Endodermal cell (in vitro differentiated cells): ENCODE measurements at regions not wholly inside any gene's neighbourhood (a gene's known extent, or its start where the extent isn't known, plus 50 kb on each side); places are given as distances from the start of the nearest gene placed in this dataset.

Experiments used
- DNase-seq: peaks from one replicate; pipeline ENCODE4 v3.0.0-alpha.2; 2017
- H3K27ac ChIP-seq: 2 replicates; pipeline ENCODE4 v1.5.1; 2013; ENCODE audit warnings: mild to moderate bottlenecking, low read depth, low read length, moderate library complexity
- H3K27me3 ChIP-seq: 2 replicates; pipeline ENCODE4 v1.6.1; 2013; ENCODE audit warnings: mild to moderate bottlenecking, low read length, moderate library complexity; ENCODE audit not compliant: insufficient read depth, control insufficient read depth, poor library complexity, severe bottlenecking
- H3K36me3 ChIP-seq: 2 replicates; pipeline ENCODE4 v1.7.0; 2013; ENCODE audit warnings: mild to moderate bottlenecking, low read length, moderate library complexity; ENCODE audit not compliant: control insufficient read depth, insufficient read depth
- H3K4me1 ChIP-seq: one replicate; pipeline ENCODE4 v1.7.0; 2013; ENCODE audit warnings: low read length; ENCODE audit not compliant: control insufficient read depth, insufficient read depth
- H3K4me3 ChIP-seq: 2 replicates; pipeline ENCODE4 v1.5.1; 2013; ENCODE audit warnings: mild to moderate bottlenecking, low read length, moderate library complexity
- H3K9ac ChIP-seq: 2 replicates; pipeline ENCODE4 v1.6.1; 2013; ENCODE audit warnings: mild to moderate bottlenecking, low read length, moderate library complexity; ENCODE audit not compliant: poor library complexity, severe bottlenecking; ENCODE audit errors: extremely low read depth
- H3K9me3 ChIP-seq: 2 replicates; pipeline ENCODE4 v1.6.1; 2013; ENCODE audit warnings: mild to moderate bottlenecking, low read length, moderate library complexity; ENCODE audit not compliant: control insufficient read depth
- H3K27ac Mint-ChIP-seq: 2 replicates; pipeline ENCODE4 v1.8.0; 2020; ENCODE audit warnings: mixed read lengths
- H3K27me3 Mint-ChIP-seq: 2 replicates; pipeline ENCODE4 v1.8.0; 2021; ENCODE audit warnings: mild to moderate bottlenecking, mixed read lengths; ENCODE audit not compliant: insufficient read depth
- H3K36me3 Mint-ChIP-seq: 2 replicates; pipeline ENCODE4 v1.8.0; 2020; ENCODE audit warnings: low read depth, mixed read lengths
- H3K4me1 Mint-ChIP-seq: 2 replicates; pipeline ENCODE4 v1.8.0; 2020; ENCODE audit warnings: mixed read lengths
- H3K4me3 Mint-ChIP-seq: 2 replicates; pipeline ENCODE4 v1.8.0; 2020; ENCODE audit warnings: mild to moderate bottlenecking, moderate library complexity, mixed read lengths
- H3K9me3 Mint-ChIP-seq: 2 replicates; pipeline ENCODE4 v1.8.0; 2020; ENCODE audit warnings: mild to moderate bottlenecking, mixed read lengths
- WGBS, 2 experiments: methylation state at CpG; one replicate each; pipeline versions ENCODE4 v1.1.5 to v1.1.7; 2013; ENCODE audit warnings: missing lambda C conversion rate in 2 of 2, mixed read lengths in 1 of 2; ENCODE audit not compliant: insufficient coverage in 1 of 2, insufficient read length in 1 of 2; 5-methylcytosine and 5-hydroxymethylcytosine counted together
- TF ChIP-seq, protein P1 (sequence below): fragments of 200-600 bp; sonication (generic); conservative IDR thresholded peaks from 2 replicates; pipeline ENCODE4 v1.5.0; 2021; ENCODE audit warnings: antibody characterized with exemption, mild to moderate bottlenecking

DNA sequence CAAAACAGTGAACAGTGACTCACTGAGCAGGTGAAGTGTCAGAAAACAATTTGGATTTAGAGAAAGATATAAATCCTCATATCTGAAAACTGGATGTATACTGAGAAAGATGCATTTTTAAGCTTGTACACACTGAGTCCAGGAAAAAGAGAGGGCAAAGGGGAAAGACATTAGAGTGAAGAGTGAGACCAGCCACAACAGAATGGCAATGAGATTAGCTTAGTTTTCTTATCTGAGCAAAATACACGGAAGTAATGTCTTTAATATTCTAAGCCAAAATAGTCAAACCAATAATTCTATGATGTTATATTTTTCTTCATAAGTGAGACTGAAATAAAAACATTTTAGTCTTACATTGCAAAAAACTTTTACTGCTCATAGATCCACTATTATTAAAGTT lies 236.0 kb downstream of the SLITRK5 start:
- Histone ChIP-seq H3K36me3 (no peaks in the 10 kb centered on the region), H3K4me3 (no peak overlapping the region), H3K4me1 (no peaks in the 10 kb centered on the region), H3K9ac (no peak overlapping the region), H3K27ac (no peak overlapping the region), H3K9me3 (no peaks in the 10 kb centered on the region), H3K27me3 (no peaks in the 10 kb centered on the region)
- no peaks in the 10 kb centered on the region for H3K36me3 Mint-ChIP-seq
- TF ChIP-seq, protein P1, sequence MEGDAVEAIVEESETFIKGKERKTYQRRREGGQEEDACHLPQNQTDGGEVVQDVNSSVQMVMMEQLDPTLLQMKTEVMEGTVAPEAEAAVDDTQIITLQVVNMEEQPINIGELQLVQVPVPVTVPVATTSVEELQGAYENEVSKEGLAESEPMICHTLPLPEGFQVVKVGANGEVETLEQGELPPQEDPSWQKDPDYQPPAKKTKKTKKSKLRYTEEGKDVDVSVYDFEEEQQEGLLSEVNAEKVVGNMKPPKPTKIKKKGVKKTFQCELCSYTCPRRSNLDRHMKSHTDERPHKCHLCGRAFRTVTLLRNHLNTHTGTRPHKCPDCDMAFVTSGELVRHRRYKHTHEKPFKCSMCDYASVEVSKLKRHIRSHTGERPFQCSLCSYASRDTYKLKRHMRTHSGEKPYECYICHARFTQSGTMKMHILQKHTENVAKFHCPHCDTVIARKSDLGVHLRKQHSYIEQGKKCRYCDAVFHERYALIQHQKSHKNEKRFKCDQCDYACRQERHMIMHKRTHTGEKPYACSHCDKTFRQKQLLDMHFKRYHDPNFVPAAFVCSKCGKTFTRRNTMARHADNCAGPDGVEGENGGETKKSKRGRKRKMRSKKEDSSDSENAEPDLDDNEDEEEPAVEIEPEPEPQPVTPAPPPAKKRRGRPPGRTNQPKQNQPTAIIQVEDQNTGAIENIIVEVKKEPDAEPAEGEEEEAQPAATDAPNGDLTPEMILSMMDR, result no peak
- no CpG with 5 or more reads among the region's 1 CpG for WGBS, 2 experiments
- no peaks in the 10 kb centered on the region for H3K9me3 Mint-ChIP-seq
- H3K4me1 Mint-ChIP-seq, result no peaks in the 10 kb centered on the region
- no peak overlapping the region for H3K27ac Mint-ChIP-seq
- no peaks in the 10 kb centered on the region for H3K27me3 Mint-ChIP-seq
- no peak overlapping the region for H3K4me3 Mint-ChIP-seq
- no peak for DNase-seq

DNA sequence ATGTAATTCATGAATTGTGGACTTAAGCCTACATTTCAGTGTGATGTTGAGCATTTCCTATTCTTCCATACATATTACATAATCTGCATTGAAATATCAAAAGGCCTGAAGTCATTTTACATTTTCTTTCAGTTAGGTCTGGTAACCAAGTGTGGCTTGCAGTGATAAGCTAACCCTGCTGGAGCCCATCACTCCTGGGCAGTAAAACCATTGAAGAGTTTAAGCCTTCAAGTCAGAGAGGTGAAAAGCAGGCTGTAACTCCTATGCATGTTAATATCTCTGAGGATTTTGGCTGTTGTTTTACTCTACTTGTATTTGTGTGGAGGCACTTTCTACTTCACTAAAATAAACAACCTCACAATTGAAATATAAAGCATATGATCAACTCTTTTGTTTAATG lies 248.8 kb downstream of the SLITRK5 start:
- Mint-ChIP-seq H3K27ac (no peak overlapping the region), H3K4me1 (no peaks in the 10 kb centered on the region), H3K4me3 (no peak overlapping the region), H3K9me3 (no peaks in the 10 kb centered on the region), H3K36me3 (no peaks in the 10 kb centered on the region), H3K27me3 (no peaks in the 10 kb centered on the region)
- DNase-seq, result no peak
- TF ChIP-seq, protein P1, result no peak
- H3K9me3 ChIP-seq, result no peaks in the 10 kb centered on the region
- H3K9ac ChIP-seq, result no peak overlapping the region
- H3K4me1 ChIP-seq, result no peaks in the 10 kb centered on the region
- no peak overlapping the region for H3K4me3 ChIP-seq
- H3K27me3 ChIP-seq, result no peaks in the 10 kb centered on the region
- no peak overlapping the region for H3K27ac ChIP-seq
- H3K36me3 ChIP-seq, result no peaks in the 10 kb centered on the region

DNA sequence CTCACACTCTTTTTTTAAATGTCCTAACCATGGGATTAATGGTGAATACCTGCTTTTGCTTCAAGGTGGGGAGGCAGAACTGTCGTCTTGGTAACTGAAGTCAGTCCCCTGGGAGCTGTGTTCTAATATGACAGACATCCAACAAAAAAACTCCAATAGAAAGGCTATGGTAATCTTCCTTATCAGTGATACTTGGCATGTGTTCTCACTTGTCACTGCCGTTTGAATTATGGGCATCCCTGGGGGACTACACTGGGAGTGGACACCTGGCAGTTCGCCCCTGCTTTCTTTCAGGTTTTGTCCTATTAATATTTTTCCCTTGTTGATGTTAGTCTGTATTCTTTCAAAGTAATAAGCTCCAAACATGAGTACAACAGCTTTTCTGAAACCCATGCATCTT lies 252.6 kb downstream of the SLITRK5 start:
- WGBS, 2 experiments, result 78 to 86% methylated on average over 1 to 3 of the region's 3 CpGs
- no peak overlapping the region for H3K27ac ChIP-seq

More for the DNA sequence above, 252.6 kb downstream of the SLITRK5 start:
- Mint-ChIP-seq H3K4me1 (no peaks in the 10 kb centered on the region), H3K27me3 (no peaks in the 10 kb centered on the region), H3K36me3 (no peaks in the 10 kb centered on the region), H3K9me3 (no peaks in the 10 kb centered on the region), H3K27ac (no peak overlapping the region), H3K4me3 (no peak overlapping the region)
- Histone ChIP-seq H3K9me3 (no peaks in the 10 kb centered on the region), H3K4me3 (no peak overlapping the region), H3K4me1 (no peaks in the 10 kb centered on the region), H3K9ac (no peak overlapping the region), H3K36me3 (no peaks in the 10 kb centered on the region), H3K27me3 (no peaks in the 10 kb centered on the region)
- TF ChIP-seq, protein P1, result no peak
- DNase-seq, result no peak
